IMR-90 (cell line): ENCODE measurements at regions not wholly inside any gene's neighbourhood (a gene's known extent, or its start where the extent isn't known, plus 50 kb on each side); places are given as distances from the start of the nearest gene placed in this dataset.

ENCODE experiments used
- ATAC-seq: fragments of 200-7000 bp; cut with Tn5 transposase; 2 replicates; pipeline ENCODE4 v1.9.1; 2020; ENCODE audit warnings: low read depth, mild to moderate bottlenecking, moderate library complexity
- BruUV-seq: library from RNA; stranded (reverse); fragments of 400-500 nt; replicated peaks from 2 replicates; lab custom pipeline; 2021; lab: Mats Ljungman, UMichigan
- CTCF ChIA-PET: fragments of 300-600 bp; formaldehyde crosslinking; extraction: SDS; loops from one replicate; lab custom pipeline; 2021; ENCODE audit warnings: antibody characterized with exemption; lab: Yijun Ruan, JAX
- POLR2A ChIA-PET: fragments of 300-600 bp; sonication (Branson Sonifier 250); formaldehyde crosslinking; loops from one replicate; lab custom pipeline; 2022; ENCODE audit warnings: antibody characterized with exemption; ENCODE audit not compliant: unreplicated experiment; lab: Charles Lee
- DNase-seq: peaks from one replicate; pipeline ENCODE4 v3.0.0; 2013
- H2AFZ ChIP-seq: replicated peaks from 2 replicates; pipeline ENCODE3; 2013; ENCODE audit warnings: low read length, mild to moderate bottlenecking; ENCODE audit not compliant: poor library complexity
- H2AK5ac ChIP-seq: 2 replicates; pipeline ENCODE4 v1.6.1; 2013; ENCODE audit warnings: low read depth, low read length, inconsistent platforms
- H2AK9ac ChIP-seq: replicated peaks from 2 replicates; pipeline ENCODE3; 2013; ENCODE audit warnings: mild to moderate bottlenecking, low read depth, low read length, moderate library complexity; ENCODE audit not compliant: poor library complexity
- H2BK120ac ChIP-seq: 2 replicates; pipeline ENCODE4 v1.6.1; 2013; ENCODE audit warnings: low read depth, low read length, inconsistent platforms
- H2BK15ac ChIP-seq: 3 replicates; pipeline ENCODE4 v1.6.1; 2013; ENCODE audit warnings: low read depth, low read length, inconsistent platforms
- H2BK20ac ChIP-seq: 2 replicates; pipeline ENCODE4 v1.6.1; 2013; ENCODE audit warnings: low read depth, mild to moderate bottlenecking, inconsistent platforms, low read length, moderate library complexity
- H2BK5ac ChIP-seq: 2 replicates; pipeline ENCODE4 v1.6.1; 2013; ENCODE audit warnings: mild to moderate bottlenecking, low read depth, low read length, inconsistent platforms; ENCODE audit not compliant: poor library complexity, severe bottlenecking
- H3K14ac ChIP-seq: replicated peaks from 2 replicates; pipeline ENCODE4 v1.6.1; 2013; ENCODE audit warnings: low read depth, low read length, inconsistent platforms
- H3K18ac ChIP-seq: 2 replicates; pipeline ENCODE4 v1.6.1; 2013; ENCODE audit warnings: low read depth, low read length, control low read depth
- H3K23ac ChIP-seq: 2 replicates; pipeline ENCODE4 v1.6.1; 2013; ENCODE audit warnings: low read depth, low read length, inconsistent platforms
- H3K27ac ChIP-seq: 2 replicates; pipeline ENCODE4 v1.5.1; 2013; ENCODE audit warnings: mild to moderate bottlenecking, control low read depth, low read length; ENCODE audit not compliant: insufficient read depth
- H3K27me3 ChIP-seq: 2 replicates; pipeline ENCODE4 v1.6.1; 2013; ENCODE audit warnings: low read length; ENCODE audit not compliant: control insufficient read depth, insufficient read depth
- H3K36me3 ChIP-seq: 2 replicates; pipeline ENCODE4 v1.6.1; 2013; ENCODE audit warnings: low read length, mixed read lengths; ENCODE audit not compliant: control insufficient read depth, insufficient read depth
- H3K4ac ChIP-seq: 2 replicates; pipeline ENCODE4 v1.6.1; 2013; ENCODE audit warnings: low read depth, low read length, inconsistent platforms
- H3K4me1 ChIP-seq: 2 replicates; pipeline ENCODE4 v1.6.1; 2013; ENCODE audit warnings: low read length, mixed read lengths; ENCODE audit not compliant: control insufficient read depth, insufficient read depth
- H3K4me2 ChIP-seq: 2 replicates; pipeline ENCODE4 v1.6.1; 2013; ENCODE audit warnings: low read depth, mild to moderate bottlenecking, control low read depth, low read length, moderate library complexity
- H3K4me3 ChIP-seq: 2 replicates; pipeline ENCODE4 v1.5.1; 2013; ENCODE audit warnings: low read depth, mild to moderate bottlenecking, control low read depth, low read length, moderate library complexity; ENCODE audit not compliant: insufficient read depth
- H3K56ac ChIP-seq: 2 replicates; pipeline ENCODE4 v1.6.1; 2013; ENCODE audit warnings: low read length, inconsistent platforms; ENCODE audit not compliant: insufficient read depth; ENCODE audit errors: extremely low read depth
- H3K79me1 ChIP-seq, 2 experiments: 2 replicates each; pipeline ENCODE4 v1.6.1; 2013; ENCODE audit warnings: low read length in 2 of 2, inconsistent platforms in 1 of 2, low read depth in 1 of 2
- H3K9ac ChIP-seq: 2 replicates; pipeline ENCODE4 v1.6.1; 2013; ENCODE audit warnings: low read depth, low read length, control low read depth
- H3K9me1 ChIP-seq: 2 replicates; pipeline ENCODE4 v1.6.1; 2013; ENCODE audit warnings: low read length, inconsistent platforms; ENCODE audit not compliant: insufficient read depth
- H3K9me3 ChIP-seq: 2 replicates; pipeline ENCODE4 v1.6.1; 2013; ENCODE audit warnings: low read length; ENCODE audit not compliant: control insufficient read depth, insufficient read depth
- H4K20me1 ChIP-seq: 2 replicates; pipeline ENCODE4 v1.6.1; 2013; ENCODE audit warnings: low read length, inconsistent platforms; ENCODE audit not compliant: insufficient read depth
- H4K5ac ChIP-seq: 2 replicates; pipeline ENCODE4 v1.6.1; 2013; ENCODE audit warnings: mild to moderate bottlenecking, low read depth, low read length, control low read depth
- H4K8ac ChIP-seq, 2 experiments: 2 replicates each; pipeline ENCODE4 v1.6.1; 2013; ENCODE audit warnings: low read depth in 2 of 2, low read length in 2 of 2, control low read depth in 1 of 2, inconsistent platforms in 1 of 2
- H4K91ac ChIP-seq: 2 replicates; pipeline ENCODE4 v1.6.1; 2013; ENCODE audit warnings: low read depth, low read length, inconsistent platforms; ENCODE audit not compliant: insufficient read depth
- FOS ChIP-seq: fragments of 150-350 bp; IDR thresholded peaks from 2 replicates; pipeline ENCODE4 v1.6.1; 2016; ENCODE audit warnings: low read depth, low read length
- MAFK ChIP-seq: IDR thresholded peaks from 2 replicates; pipeline ENCODE4 v1.6.1; 2012; ENCODE audit warnings: low read depth, low read length, improper control_type of control experiment
- MAZ ChIP-seq: IDR thresholded peaks from 2 replicates; pipeline ENCODE4 v1.6.1; 2012; ENCODE audit warnings: low read depth, mild to moderate bottlenecking, low read length, improper control_type of control experiment, moderate library complexity, borderline replicate concordance
- MXI1 ChIP-seq: IDR thresholded peaks from 2 replicates; pipeline ENCODE4 v1.6.1; 2012; ENCODE audit warnings: low read depth, mild to moderate bottlenecking, low read length, moderate library complexity, borderline replicate concordance
- POLR2A ChIP-seq: IDR thresholded peaks from 2 replicates; pipeline ENCODE4 v1.6.1; 2012; ENCODE audit warnings: mild to moderate bottlenecking, low read depth, low read length
- RAD21 ChIP-seq: IDR thresholded peaks from 2 replicates; pipeline ENCODE4 v1.6.1; 2012; ENCODE audit warnings: low read length, improper control_type of control experiment
- RFX5 ChIP-seq: IDR thresholded peaks from 2 replicates; pipeline ENCODE4 v1.8.0; 2012; ENCODE audit warnings: low read depth, mild to moderate bottlenecking, low read length, moderate library complexity
- SMC3 ChIP-seq: fragments of 150-350 bp; IDR thresholded peaks from 2 replicates; pipeline ENCODE4 v1.6.1; 2016; ENCODE audit warnings: low read depth, mild to moderate bottlenecking, antibody characterized with exemption, low read length, moderate library complexity
- USF2 ChIP-seq: fragments of 150-350 bp; IDR thresholded peaks from 2 replicates; pipeline ENCODE4 v1.6.1; 2017; ENCODE audit warnings: mild to moderate bottlenecking, antibody characterized with exemption, low read length, low read depth
- WGBS, 2 experiments: methylation state at CpG; one replicate each; pipeline versions ENCODE4 v1.1.5 to v1.1.7; 2013; ENCODE audit warnings: missing lambda C conversion rate in 2 of 2; ENCODE audit not compliant: insufficient read length in 1 of 2; ENCODE audit errors: extremely low coverage in 2 of 2; 5-methylcytosine and 5-hydroxymethylcytosine counted together
- dilution Hi-C: fragments of 300-500 bp; cut with HindIII; formaldehyde crosslinking; loops from one replicate; pipeline ENCODE4 v1.14.3; 2018; ENCODE audit warnings: low sequenced_read_pairs; ENCODE audit not compliant: unreplicated experiment
- in situ Hi-C: fragments of 300-500 bp; cut with MboI; formaldehyde crosslinking; loops from 3 replicates; pipeline ENCODE4 v1.14.3; 2019; ENCODE audit warnings: low sequenced_read_pairs, inconsistent platforms, mixed read lengths
- intact Hi-C: fragments of 100-400 bp; cut with micrococcal nuclease; formaldehyde crosslinking; loops from 2 replicates; pipeline ENCODE4 v1.10.0; 2022
- TF ChIP-seq, protein P1 (sequence below): conservative IDR thresholded peaks from 2 replicates; pipeline ENCODE4 v1.5.1; 2012; ENCODE audit warnings: mild to moderate bottlenecking, low read depth, low read length, improper control_type of control experiment

GRCh38 chrX:7789200-7789599, 53.8 kb upstream of the VCX start:
- Histone ChIP-seq H2BK20ac (no peak overlapping the region), H2BK15ac (no peak overlapping the region), H4K20me1 (no peaks in the 10 kb centered on the region), H3K9ac (no peak overlapping the region), H4K8ac (no peak overlapping the region), H3K4me2 (no peak overlapping the region), H2BK120ac (no peak overlapping the region), H2AK9ac (no peak overlapping the region), H3K9me3 (peaks cover 14% of the 10 kb centered on the region), H3K23ac (no peak overlapping the region), H4K91ac (no peak overlapping the region), H3K36me3 (no peaks in the 10 kb centered on the region), H3K14ac (no peak overlapping the region), H3K56ac (no peak overlapping the region), H3K4me1 (no peaks in the 10 kb centered on the region), H3K9me1 (no peaks in the 10 kb centered on the region), H4K5ac (no peak overlapping the region), H3K27ac (no peak overlapping the region), H2BK5ac (no peak overlapping the region), H2AFZ (no peak overlapping the region), H3K27me3 (no peaks in the 10 kb centered on the region), H3K4me3 (no peak overlapping the region), H3K18ac (no peak overlapping the region), H2AK5ac (no peak overlapping the region), H3K79me1 (no peaks in the 10 kb centered on the region), H3K4ac (no peak overlapping the region)
- no TSS peak for BruUV-seq
- intact Hi-C loops (no loop called here), in situ Hi-C loops (no loop called here), dilution Hi-C loops (no loop called here)
- CTCF ChIA-PET = no interaction called here
- no peak for TF ChIP-seq MAZ
- no peak for TF ChIP-seq USF2
- no peak for TF ChIP-seq RFX5
- no peak for TF ChIP-seq FOS
- TF ChIP-seq POLR2A = no peak
- TF ChIP-seq, protein P1, sequence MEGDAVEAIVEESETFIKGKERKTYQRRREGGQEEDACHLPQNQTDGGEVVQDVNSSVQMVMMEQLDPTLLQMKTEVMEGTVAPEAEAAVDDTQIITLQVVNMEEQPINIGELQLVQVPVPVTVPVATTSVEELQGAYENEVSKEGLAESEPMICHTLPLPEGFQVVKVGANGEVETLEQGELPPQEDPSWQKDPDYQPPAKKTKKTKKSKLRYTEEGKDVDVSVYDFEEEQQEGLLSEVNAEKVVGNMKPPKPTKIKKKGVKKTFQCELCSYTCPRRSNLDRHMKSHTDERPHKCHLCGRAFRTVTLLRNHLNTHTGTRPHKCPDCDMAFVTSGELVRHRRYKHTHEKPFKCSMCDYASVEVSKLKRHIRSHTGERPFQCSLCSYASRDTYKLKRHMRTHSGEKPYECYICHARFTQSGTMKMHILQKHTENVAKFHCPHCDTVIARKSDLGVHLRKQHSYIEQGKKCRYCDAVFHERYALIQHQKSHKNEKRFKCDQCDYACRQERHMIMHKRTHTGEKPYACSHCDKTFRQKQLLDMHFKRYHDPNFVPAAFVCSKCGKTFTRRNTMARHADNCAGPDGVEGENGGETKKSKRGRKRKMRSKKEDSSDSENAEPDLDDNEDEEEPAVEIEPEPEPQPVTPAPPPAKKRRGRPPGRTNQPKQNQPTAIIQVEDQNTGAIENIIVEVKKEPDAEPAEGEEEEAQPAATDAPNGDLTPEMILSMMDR = no peak
- TF ChIP-seq MAFK = no peak
- no peak for TF ChIP-seq MXI1
- no peak for TF ChIP-seq SMC3
- no peak for TF ChIP-seq RAD21
- no peak for DNase-seq
- no CpG with 5 or more reads among the region's 2 CpGs for WGBS, 2 experiments
- no peak for ATAC-seq
- POLR2A ChIA-PET = no interaction called here
